Activated effector memory CD4-positive, alpha-beta T cell treated with anti-CD3 and anti-CD28 coated beads, Interleukin-2, amount 50 U/mL, for 16 hours (primary cell): ENCODE measurements at regions not wholly inside any gene's neighbourhood (a gene's known extent, or its start where the extent isn't known, plus 50 kb on each side); places are given as distances from the start of the nearest gene placed in this dataset.
"Not testable (repeated sequence)": the region's sequence is repeated elsewhere in the genome, so short reads cannot be mapped to it uniquely, and the experiment has no call there.

Experiments used
- DNase-seq: peaks from one replicate; pipeline ENCODE4 v3.0.0-alpha.2; 2020

DNA sequence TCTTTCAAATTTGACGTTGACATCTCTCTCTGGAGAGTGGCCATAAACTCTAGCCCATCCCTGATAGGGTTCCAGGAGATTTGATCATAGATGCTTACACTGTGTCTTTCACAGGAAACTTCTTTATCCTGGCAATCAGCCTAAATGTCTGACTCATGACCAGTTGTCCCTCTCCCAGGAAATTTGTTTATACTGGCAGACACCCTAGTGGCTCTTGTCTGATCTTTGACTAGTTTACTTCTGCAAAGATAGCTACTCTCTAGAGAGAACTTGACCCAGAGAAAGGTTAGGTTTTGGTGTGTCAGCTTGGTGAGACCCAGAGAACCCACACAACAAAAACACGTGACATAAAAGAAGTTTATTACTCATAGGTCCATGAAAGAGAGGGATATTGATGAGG lies 509.8 kb downstream of the CENPC start:
- no peak for DNase-seq

DNA sequence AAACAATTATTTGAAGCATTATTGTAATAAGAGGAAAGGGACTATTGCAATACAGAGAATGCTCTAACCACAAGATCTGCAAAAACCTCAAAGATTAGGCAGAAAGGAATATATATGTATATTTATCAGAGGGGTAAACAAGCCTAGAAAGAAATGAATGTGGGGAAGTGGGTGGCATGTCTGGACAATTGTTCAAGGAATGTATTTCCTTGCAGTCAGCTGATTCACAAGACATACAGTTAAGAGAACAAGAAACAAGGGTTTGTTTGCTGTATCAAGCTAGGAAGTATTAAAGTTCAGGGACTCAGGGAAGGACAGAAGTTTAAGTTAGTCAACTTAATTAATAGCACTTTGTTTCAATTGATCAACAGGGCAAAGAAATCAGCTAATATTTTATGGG lies 514.7 kb downstream of the CENPC start:
- no peak for DNase-seq

DNA sequence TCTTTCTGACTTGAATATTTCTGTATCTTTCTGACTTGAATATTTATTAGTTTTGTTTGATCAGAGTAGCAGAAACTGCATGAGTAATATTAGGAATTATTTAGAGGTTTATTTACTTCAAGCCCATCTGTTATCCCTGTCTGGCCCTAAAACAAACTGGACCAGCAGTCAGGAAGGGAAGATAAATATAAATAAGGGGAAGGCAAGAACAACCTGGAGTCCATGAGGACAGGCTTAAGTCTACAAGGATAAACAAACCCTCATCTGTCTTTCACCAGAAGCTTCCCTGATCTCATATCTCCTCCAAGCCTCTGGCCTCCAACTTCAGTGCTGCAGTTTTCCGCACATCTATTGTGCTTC lies 524.9 kb downstream of the CENPC start:
- DNase-seq: no peak

DNA sequence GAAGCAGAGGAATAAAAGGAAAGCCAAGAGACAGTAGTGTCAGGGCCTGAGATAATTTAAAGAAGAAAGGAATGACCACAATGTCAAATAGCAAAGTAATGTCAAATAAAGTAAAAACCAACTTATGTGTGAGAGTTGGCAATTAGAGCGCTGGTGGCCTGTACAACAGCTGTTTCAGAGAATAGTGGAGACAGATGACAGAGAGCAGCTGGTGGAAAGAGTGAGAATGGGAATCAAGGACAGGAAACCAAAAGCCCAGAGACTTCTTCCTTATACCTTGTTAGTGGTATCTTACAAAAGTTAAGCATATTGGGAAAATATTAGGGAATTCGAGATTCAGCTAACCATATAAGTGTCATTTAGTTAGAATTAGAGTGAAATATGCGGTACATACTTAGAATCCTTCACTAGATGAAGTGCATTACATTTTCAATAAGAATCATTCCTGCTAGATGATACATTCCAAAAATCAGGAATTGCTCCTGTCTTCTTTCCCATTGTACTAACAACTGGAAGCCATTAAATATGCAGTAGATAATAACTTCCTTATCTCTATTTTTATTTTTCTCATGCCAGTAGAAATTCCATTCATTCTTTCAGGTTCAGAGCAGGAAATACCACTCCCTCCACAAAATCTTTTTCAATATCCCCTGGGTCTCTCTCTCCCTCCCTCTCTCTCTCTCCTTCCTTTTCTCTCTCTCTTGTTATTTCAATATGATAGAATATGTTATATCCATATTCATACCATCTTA lies 525.4 kb downstream of the CENPC start:
- no peak for DNase-seq

DNA sequence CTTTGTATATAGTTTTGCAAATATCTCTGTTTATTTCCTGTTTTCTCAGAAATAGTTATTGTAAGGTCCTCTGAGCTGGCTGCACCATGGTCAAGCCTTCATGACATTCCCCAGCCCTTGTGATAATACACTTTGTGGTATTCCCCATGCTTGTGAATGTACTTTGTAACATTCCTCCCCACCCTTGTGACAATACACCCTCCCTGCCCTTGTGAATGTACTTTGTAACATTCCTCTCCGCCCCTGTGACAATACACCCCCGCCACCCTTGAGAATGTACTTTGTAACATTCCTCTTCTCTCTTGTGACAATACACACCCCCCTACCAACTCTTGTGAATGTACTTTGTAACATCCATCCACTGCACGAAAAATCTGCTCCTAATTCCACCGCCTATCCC lies 530.7 kb downstream of the CENPC start:
- no peak for DNase-seq

DNA sequence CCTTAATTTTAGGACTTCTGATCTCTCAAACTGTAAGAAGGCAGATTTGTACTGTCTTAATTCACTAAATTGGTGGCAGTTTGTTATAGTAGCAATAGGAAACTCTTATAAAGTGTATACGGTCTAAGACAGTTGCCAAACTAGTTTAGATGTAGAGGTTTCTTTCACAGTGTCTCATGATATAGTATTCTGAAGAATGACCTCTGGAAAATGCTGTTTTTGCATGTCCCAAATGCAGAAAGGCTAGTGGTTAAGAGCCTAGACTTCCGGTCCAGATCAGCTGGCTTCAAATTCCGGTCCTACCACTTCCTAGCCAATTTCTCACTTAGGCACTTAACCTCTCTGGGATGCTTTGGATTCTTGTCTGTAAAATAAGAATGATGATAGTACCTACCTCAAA lies 538.5 kb downstream of the CENPC start:
- no peak for DNase-seq

DNA sequence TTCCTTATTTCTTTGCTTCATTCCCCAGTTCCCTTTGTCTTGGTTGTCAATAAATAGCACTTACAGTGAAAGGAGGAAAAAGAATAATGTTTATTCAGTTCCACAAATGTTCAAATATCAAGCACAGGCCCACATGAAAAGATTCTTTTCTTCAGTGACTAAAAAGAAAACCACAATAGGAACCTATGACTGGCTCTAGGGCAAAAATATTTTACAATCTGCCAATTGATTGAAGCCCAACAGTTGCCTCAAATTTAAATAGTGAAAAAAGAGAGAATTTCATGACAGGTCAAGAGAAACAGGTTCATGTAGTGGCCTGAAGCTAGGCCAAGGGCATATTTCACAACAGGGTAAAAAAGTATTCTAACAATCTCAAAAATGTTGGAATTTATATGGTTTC lies 553.8 kb downstream of the CENPC start:
- no peak for DNase-seq

DNA sequence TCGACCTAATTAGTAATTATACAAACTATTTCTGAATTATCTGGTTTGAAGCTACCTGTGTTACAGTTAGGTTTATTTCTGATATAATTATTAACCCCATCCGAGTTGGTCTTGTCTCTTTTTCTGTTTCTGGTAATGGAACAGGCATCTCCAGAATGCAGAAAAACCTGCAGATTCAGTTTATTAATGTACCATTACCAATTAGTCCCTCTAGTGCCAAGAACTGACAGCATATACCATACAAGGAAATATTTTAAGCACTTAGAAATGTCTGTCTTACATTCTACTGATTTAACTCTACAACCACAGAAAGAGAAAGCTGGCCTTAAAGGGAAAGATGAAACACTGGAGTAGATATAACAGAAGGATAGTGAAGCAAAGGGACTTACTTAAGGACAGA lies 570.6 kb downstream of the CENPC start:
- no peak for DNase-seq

DNA sequence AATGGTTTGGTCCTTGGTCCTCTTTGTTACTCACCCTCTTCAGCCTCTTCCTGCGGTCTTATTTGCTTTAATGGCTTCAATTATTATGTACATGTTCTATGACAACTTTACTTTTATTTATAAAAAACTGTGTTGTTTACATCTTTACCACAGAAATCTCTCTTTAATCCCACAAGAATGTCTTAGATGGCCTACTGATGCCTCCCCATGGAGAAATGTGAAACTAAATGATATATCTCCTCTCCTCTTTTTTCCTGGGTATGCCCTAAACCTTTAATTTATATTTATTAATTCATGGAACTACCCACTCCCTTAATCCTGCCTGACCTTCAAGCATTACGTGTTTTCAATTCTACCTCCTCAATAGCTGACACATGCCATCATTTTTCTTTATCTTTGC lies 573.2 kb downstream of the CENPC start:
- DNase-seq: no peak

DNA sequence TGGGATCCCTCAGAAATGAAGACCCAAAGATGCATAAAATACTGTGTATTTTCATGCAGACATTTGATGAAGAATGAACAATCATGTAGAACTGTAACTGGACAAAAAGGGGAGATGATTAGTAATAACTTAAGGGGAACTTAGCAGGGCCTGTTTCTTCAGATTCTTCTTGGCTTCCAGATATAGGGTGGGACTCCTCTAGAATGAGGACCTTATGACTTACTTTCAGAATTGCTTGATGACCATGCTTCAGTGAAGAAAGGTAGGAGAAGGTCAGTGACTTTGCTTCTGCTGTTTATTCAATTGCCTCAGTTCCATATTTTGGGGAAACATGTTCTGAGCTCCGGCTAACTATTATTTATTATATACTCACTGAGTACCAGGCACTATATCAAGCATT lies 580.8 kb downstream of the CENPC start:
- DNase-seq: no peak

DNA sequence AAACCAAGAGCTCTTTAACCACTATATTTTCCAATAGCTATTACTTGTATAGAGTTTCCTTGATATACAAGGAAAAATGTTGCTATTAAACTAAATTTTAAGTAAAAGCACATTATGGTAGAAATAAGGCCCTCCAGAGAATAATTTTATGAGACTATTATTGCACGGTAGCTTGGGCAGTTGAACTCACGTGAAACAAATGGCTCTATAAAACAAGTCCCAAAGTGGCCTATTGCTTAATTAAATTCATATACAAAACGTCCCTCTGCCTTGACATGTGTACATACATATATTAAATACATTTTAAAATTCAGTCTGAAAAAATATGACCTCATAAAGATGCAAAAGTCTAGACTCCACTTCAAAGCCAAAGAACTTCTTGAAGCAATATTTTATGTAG lies 582.2 kb downstream of the CENPC start:
- no peak for DNase-seq

DNA sequence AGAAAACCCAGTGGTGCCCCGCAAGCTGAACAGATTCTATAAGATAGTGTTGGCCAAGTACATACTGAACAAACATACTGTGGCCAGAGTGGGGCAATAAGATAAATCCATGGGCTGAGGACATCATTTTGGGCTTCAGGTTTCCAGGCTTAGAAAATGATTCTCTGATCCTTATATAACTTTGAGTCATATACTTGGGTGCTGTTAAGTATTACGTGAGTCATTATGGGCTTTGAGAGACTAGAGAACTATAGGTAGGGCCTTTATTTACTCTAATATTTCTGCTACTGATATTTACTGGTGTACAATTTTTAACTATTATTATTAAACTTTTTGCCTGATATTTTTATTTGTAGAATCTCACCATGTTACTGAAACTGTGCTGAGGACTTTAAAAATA lies 586.1 kb downstream of the CENPC start:
- no peak for DNase-seq

DNA sequence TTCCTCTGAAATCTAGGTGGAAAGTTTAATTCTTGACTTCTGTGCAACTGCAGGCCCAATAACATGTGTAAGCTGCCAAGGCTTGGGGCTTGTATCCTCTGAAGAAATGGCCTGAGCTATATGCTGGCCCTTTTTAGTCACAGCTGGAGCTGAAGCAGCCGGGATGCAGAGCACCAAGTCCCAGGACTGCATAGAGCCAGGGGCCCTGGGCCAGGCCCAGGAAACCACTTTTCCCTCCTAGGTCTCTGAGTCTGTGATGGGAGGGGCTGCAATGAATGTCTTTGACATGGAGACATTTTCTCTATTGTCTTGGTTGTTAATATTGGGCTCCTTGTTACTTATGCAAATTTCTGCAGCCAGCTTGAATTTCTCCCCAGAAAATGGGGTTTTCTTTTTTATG lies 588.5 kb downstream of the CENPC start:
- no peak for DNase-seq

DNA sequence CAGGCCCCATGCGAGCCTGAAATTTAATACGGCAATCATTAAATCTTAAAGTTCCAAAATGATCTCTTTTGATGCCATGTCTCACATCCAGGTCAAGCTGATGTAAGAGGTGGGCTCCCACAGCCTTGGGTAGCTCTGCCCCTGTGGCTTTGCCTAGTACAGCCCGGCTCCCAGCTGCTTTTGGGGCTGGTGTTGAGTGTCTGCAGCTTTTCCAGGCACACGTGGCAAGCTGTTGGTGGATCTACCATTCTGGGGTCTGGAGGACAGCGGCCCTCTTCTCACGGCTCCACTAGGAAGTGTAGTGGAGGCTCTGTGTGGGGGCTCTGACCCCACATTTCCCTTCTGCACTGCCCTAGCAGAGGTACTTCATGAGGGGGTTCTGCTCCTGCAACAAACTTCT lies 588.9 kb downstream of the CENPC start:
- no peak for DNase-seq

DNA sequence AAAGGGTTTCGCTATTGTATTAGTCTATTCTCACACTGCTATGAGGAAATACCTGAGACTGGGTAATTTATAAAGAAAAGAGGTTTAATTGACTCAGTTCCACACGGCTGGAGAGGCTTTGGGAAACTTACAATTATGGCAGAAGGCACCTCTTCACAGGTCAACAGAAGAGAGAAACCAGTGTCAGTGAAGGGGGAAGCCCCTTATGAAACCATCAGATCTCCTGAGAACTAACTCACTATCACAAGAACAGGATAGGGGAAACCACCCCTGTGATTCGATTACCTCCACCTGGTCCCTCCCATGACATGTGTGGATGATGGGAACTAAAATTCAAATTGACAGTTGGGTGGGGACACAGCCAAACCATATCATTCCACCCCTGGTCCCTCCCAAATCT lies 589.5 kb downstream of the CENPC start:
- no peak for DNase-seq

DNA sequence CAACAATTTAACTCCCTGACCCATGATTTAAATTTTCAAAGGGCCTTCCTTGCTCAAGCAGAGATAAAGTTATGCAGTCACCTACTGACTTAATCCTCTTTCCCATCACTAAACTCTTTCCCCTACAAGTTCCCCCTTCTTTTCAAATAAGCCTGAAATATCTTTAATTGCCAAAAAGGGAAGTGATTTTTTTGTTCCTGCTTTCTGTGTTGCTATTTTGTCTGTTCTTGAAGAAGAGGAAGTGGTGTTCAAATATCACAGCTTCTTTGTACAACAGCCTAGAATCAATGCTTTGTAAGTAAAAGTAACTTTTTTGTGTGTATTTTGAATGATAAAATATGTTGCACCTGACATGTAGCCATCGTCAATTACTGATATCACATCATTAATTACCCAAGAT lies 595.9 kb downstream of the CENPC start:
- no peak for DNase-seq

DNA sequence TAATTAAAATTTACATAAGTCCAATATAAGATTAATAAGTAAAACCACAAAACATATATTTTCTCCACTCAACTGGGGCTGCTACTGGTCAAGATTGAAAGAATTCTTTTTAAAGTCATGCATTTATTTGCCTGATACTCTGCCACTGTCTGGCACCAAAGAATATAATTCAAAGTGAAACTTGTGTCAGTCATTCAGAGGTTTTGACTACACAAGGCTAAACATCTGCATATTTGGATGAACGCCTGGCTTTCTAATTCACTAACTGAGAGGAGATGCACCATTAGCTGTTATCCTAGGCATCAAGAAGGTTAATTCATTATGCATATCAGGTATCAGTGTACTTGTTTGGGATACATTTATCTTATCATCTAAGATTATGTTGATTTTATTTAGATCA lies 598.5 kb downstream of the CENPC start:
- DNase-seq: no peak

DNA sequence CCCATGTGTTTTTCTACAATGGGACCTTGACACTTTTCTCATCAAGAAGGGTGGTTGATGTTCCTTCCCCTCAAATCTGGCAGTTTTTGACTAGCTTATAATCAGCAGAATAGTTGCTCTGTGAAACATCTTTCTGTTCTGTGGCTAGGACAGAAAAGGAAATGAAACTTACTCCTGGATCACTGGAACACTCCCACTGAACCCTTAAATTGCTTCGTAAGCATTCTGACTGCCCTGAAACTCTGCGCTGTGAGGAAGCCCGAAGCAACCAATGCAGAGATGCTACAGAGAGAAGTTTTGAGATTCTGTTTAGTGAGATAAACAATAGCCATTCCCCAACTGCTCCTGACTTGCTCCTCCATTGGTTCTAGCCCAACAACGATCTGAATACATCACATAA lies 602.2 kb downstream of the CENPC start:
- DNase-seq: no peak

DNA sequence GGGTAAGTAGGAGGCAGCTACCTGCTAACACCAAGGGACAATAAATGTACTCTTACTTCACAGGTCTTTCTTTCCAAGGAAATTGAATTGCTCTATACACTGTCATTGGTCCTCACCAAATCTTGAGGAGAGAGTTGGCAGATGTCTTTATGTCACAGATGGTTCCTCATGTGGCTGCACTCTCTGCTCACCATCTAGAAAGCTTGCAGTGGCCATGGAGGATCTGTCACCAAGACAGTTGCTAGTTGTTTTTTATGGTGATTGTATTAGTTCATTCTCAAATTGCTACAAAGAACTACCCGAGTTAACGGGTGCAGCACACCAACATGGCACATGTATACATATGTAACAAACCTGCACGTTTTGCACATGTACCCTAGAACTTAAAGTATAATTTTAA lies 613.3 kb downstream of the CENPC start:
- DNase-seq: not testable (repeated sequence)

DNA sequence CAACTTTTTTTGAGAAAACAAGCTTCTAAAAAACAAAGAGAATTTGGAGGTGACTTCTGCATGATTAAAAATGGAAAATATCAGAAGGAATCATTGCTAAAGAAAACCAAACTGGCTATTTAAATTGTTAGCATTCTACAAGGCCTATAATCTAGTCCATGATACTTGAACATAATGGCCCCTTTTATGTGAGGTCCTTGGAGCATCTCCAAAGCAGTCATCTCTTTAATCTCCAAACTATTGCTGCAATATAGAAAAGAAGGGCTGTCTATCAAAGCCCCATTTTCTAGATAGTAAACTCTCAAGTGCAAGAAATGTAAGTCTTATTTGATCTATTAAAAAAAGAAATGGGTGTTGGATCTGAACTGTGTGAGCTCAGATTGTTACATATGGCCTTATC lies 615.1 kb downstream of the CENPC start:
- DNase-seq: no peak

DNA sequence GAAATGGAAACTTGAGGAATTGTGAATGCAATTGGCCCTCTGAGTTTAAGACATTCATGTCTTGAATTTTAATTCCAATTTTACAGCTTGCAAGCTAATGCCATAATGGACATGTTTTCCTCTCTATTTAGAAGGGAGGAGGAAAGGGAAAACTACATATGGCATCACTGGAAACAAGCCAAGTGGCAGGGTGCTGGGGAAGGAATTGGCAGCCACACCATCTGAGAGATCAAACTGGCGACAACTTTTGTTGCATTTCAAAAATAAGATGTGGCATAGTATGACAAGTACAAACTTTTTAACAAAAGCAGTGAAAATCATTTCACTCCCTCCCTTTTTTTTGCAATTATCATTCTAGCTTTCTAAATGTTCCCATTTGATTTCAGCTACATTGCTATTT lies 615.6 kb downstream of the CENPC start:
- no peak for DNase-seq

DNA sequence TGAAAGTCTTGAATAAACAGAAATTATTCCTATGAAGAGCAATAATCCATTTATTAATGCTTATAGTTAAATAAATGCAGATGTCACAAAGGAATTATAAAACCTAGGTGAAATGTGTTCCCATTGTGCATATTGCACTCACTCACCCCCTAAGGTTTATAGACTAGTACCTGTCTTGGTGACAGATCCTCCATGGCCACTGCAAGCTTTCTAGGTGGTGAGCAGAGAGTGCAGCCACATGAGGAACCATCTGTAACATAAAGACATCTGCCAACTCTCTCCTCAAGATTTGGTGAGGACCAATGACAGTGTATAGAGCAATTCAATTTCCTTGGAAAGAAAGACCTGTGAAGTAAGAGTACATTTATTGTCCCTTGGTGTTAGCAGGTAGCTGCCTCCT lies 616.4 kb downstream of the CENPC start:
- DNase-seq: not testable (repeated sequence)

DNA sequence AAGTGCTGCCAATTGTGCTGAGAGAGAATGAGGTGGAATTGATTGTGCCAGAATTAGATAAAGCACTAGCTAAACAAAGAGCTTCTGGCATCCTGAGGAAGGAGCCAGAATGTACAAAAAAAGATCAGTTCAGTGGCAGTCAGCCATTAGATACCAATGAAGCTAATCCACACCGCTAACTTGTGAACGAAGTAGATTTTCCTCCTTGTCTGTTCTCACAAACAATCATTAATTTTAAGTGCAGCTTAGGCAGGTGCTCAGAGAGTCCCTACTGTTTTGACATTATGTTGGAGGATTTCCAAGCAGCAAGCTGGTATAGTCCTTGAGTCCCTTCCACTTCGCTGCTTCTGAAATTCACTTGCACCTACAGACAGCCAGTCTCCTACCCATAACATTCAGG lies 617.4 kb downstream of the CENPC start:
- DNase-seq: no peak

DNA sequence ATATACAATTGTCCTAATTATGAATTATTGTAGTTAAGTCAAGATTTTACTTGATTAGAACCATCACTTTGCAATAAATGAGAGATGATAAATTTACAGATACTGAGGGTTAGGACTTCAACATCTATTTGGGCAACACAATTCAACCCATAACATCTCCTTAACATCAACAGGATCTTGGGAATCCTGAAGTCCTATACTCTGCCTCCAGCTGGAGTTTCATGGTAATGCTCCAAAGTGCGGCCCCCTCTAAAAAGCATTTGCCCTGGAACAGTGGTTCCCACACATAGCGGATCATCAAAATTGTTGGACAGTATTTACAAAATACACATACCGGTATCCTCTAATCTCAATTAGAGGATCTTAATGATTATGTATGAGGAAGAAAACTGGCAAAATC lies 618.6 kb downstream of the CENPC start:
- no peak for DNase-seq

DNA sequence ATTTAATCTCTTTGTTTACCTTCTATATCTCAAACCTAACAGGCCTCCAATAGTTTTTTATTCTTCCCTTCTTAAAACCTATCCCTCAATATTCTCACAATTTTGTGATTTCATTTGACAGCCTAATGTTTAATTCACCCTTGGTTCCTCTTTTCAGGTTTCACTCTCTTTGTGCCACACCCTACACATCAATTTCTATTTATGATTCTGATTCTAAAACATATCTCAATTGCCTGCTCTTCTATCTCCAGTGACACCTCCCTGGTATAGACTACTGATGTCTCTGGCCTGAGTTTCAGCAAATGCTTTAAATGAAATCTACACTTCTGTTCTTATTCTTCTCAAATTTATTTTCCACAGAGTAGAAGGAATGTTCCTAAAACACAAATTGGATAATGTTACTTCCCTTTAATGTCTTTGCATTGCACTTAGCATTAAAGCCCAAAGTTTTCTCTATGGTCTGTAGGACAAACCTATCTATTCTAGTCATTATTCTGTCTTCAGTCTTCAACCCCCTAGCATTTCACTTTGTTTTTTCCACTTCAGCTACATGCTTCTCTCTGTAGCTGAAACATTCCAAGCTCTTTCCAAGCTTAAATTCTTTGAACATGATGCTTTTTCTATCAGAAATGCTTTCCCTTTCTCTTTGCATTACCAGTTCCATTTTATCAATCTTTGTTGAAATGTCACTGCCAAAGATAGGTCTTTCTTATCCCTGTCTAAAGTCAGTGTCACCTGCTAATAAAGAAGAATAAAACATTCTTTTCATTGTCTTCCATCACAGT lies 622.0 kb downstream of the CENPC start:
- no peak for DNase-seq
